Esophagus squamous epithelium (tissue), 4 donors: ENCODE measurements at regions not wholly inside any gene's neighbourhood (a gene's known extent, or its start where the extent isn't known, plus 50 kb on each side); places are given as distances from the start of the nearest gene placed in this dataset.

ENCODE experiments used
- CTCF ChIP-seq, 6 experiments: fragments of 450-650 bp in 4 of 6; fragments of 200-600 bp in 2 of 6; sonication (generic) in 2 of 6; IDR thresholded peaks; one replicate each; pipeline ENCODE4 v1.5.1; 2016 to 2019; ENCODE audit warnings: antibody characterized with exemption in 6 of 6, mild to moderate bottlenecking in 4 of 6, moderate library complexity in 4 of 6
- POLR2A ChIP-seq, 4 donors: fragments of 450-650 bp; IDR thresholded peaks; one replicate each; pipeline ENCODE4 v1.6.1; 2017; ENCODE audit warnings: antibody characterized with exemption in 4 of 4, mild to moderate bottlenecking in 4 of 4, moderate library complexity in 3 of 4

DNA sequence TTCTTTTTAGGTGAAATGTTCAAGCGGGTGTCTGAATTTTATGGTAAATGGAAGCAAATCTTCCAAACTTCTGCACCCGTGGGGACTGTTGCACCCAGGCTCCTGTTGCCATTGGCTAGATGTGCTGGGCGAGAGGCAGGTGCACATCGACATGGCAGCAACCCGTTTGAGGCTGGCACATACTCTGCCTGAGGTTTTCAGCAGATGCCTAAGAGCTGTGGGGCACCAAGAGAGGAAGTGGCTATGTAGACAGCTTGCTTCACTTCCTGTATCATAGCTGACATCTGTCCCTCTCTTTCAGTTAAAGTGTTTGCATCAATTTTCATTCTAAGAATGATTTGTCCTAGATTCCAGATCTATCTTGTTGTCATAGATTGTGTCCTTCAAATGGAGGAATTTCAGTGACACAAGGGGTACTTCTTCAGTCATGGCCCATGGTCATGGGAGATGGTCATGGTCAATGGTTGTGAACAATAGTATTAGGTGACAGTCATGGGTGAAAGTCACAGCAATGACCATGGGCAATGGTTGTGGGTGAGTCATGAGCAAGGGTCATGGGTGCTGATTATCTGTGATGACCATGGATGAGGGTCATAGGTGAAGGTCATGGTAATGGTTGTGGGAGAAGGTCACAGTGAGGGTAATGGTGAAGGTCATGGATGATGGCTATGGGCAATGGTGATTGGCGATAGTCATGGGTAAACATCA lies 115.1 kb upstream of the IRX4 start:
- TF ChIP-seq POLR2A (IDR thresholded peaks at IDR 0.05) (no peak), CTCF (IDR thresholded peaks at IDR 0.05) (no peak)
